ENCODE measurements at regions not wholly inside any gene's neighbourhood (a gene's known extent, or its start where the extent isn't known, plus 50 kb on each side); places are given as distances from the start of the nearest gene placed in this dataset.

DNA sequence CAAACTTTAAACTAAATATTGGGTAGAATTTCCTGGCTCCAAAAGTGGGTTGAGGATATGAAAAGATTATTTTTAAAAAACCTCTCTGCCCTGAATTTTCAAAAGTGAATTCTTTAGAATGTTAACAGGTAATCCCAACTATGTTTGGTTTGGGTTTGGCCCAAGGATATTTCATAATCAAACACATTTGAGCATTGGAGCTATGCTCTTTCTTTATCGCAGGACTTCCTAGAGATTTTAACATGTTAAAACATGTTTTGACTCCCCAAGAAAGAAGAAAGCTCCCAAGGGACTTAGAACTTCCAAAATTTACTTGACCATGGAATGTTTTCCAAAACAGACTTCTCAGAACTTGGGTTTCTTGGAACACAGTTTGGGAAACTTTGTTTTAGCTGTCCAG lies 75.6 kb upstream of the SYNPR start:
- DNase-seq (no peak), ATAC-seq (no peak)
- H3K27ac ChIP-seq = no peak overlapping the region
- WGBS (ENCODE audit: insufficient coverage, low coverage, low lambda C conversion rate, missing lambda C conversion rate) = 23% methylated on average over 1 of the region's 1 CpG
- no peaks in the 10 kb centered on the region for H3K4me1 ChIP-seq
- TF ChIP-seq, protein P1, sequence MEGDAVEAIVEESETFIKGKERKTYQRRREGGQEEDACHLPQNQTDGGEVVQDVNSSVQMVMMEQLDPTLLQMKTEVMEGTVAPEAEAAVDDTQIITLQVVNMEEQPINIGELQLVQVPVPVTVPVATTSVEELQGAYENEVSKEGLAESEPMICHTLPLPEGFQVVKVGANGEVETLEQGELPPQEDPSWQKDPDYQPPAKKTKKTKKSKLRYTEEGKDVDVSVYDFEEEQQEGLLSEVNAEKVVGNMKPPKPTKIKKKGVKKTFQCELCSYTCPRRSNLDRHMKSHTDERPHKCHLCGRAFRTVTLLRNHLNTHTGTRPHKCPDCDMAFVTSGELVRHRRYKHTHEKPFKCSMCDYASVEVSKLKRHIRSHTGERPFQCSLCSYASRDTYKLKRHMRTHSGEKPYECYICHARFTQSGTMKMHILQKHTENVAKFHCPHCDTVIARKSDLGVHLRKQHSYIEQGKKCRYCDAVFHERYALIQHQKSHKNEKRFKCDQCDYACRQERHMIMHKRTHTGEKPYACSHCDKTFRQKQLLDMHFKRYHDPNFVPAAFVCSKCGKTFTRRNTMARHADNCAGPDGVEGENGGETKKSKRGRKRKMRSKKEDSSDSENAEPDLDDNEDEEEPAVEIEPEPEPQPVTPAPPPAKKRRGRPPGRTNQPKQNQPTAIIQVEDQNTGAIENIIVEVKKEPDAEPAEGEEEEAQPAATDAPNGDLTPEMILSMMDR (IDR thresholded peaks at IDR 0.05) = no peak
- TF ChIP-seq POLR2A (IDR thresholded peaks at IDR 0.05) = no peak
- H3K4me3 ChIP-seq = no peak overlapping the region
- H3K27me3 ChIP-seq = no peaks in the 10 kb centered on the region
- intact Hi-C loops (cut with DNase I) = no loop called here
- no peaks in the 10 kb centered on the region for H3K9me3 ChIP-seq
- no peaks in the 10 kb centered on the region for H3K36me3 ChIP-seq

DNA sequence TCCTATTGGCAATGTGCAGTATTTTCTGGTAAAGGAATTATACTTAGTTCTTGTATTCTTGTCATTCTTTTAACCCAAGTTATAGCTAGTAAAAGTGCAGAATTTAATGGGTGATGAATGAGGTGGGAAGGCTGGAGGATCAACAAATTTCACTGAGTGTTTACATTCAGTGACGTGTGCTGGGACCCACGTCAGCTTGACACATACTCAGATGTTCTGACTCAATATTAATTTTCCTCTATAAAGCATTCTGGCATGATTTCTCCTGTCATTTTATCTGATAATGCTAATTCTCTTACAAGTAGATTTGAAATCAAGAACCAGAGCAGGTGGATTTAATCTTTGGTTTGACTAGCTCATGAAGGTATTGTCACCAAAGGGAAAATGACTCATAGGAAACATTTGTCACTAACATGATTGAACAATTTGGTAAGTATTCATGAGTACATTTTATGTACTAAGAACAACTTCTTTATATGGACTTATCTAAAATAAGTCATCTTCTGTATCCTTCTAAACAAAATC lies 71.0 kb upstream of the SYNPR start:
- no peaks in the 10 kb centered on the region for H3K9me3 ChIP-seq
- TF ChIP-seq POLR2A (IDR thresholded peaks at IDR 0.05) = no peak
- TF ChIP-seq, protein P1 (IDR thresholded peaks at IDR 0.05) = no peak
- no peaks in the 10 kb centered on the region for H3K27me3 ChIP-seq
- no peaks in the 10 kb centered on the region for H3K4me1 ChIP-seq
- DNase-seq (no peak), ATAC-seq (no peak)
- 30% methylated on average over 2 of the region's 2 CpGs for WGBS (ENCODE audit: insufficient coverage, low coverage, low lambda C conversion rate, missing lambda C conversion rate)
- no peaks in the 10 kb centered on the region for H3K36me3 ChIP-seq
- H3K4me3 ChIP-seq = no peak overlapping the region
- H3K27ac ChIP-seq = no peak overlapping the region
- intact Hi-C loops (cut with DNase I) = no loop called here

DNA sequence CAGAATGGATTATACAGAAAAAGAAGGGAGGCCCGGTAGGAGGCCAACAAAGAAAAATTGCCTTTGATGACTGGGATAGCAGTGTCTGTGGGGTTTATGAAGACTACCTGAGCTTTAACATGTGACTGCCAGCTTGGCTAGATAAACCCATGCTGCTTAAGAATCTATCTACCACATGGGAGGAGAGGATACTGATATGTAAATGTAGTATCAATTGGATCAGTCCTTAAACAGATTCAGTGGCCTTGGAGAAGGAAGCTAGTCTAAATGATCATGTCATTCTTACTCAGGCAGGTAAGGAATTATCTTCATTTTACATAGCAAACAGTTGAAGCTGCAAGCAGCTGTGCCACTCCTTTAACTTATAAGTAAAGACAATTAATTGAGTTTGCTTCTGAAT lies 50.0 kb upstream of the SYNPR start:
- 60% methylated on average over 1 of the region's 1 CpG for WGBS (ENCODE audit: insufficient coverage, low coverage, low lambda C conversion rate, missing lambda C conversion rate)
- Histone ChIP-seq H3K4me3 (no peak overlapping the region), H3K27me3 (no peaks in the 10 kb centered on the region), H3K36me3 (no peaks in the 10 kb centered on the region), H3K4me1 (no peaks in the 10 kb centered on the region), H3K9me3 (no peaks in the 10 kb centered on the region), H3K27ac (no peak overlapping the region)
- intact Hi-C loops (cut with DNase I) = no loop called here
- no peak for DNase-seq
- no peak for ATAC-seq
- TF ChIP-seq, protein P1 (IDR thresholded peaks at IDR 0.05) = no peak
- TF ChIP-seq POLR2A (IDR thresholded peaks at IDR 0.05) = no peak

Small RNA genes lying in the stretch of these regions (small RNA-seq; reads per million reads assigned to genes)
- 0 reads per million in 2 experiments for gene UBL5P3
